ENCODE measurements at regions not wholly inside any gene's neighbourhood (a gene's known extent, or its start where the extent isn't known, plus 50 kb on each side); places are given as distances from the start of the nearest gene placed in this dataset.

DNA sequence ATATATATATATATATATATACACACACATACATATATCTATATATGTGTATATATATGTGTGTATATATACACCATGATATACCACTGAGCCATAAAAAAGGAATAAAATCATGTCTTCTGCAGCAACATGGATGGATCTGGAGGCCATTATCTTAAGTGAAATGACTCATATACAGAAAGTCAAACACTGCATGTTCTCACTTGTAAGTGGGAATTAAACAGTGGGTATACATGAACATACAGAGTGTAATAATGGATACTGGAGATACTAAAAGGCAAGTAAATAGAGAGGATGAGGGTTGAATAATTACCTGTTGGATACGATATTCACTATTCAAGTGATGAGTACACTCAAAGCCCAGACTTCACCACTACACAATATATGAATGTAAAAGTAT is 332.6 kb downstream of the SLITRK1 start:
- H2AK5ac ChIP-seq (ENCODE audit: low read depth, low read length): no peak overlapping the region
- H3K4ac ChIP-seq (ENCODE audit: low read depth, low read length): no peak overlapping the region
- H2BK15ac ChIP-seq (ENCODE audit: low read depth, low read length): no peak overlapping the region
- H4K8ac ChIP-seq (ENCODE audit: low read depth in 2 of 2, low read length in 2 of 2): no peak overlapping the region
- no peak overlapping the region for H2AFZ ChIP-seq (replicated peaks; ENCODE audit: low read length, poor library complexity)
- ATAC-seq (ENCODE audit: low read depth): no peak
- no TSS peak for BruUV-seq (replicated peaks)
- no peak overlapping the region for H4K91ac ChIP-seq (ENCODE audit: insufficient read depth, low read depth, low read length)
- no peaks in the 10 kb centered on the region for H4K20me1 ChIP-seq (ENCODE audit: insufficient read depth, low read length)
- no peaks in the 10 kb centered on the region for H3K4me1 ChIP-seq (ENCODE audit: control insufficient read depth, insufficient read depth, low read length)
- no CpG with 5 or more reads among the region's 1 CpG for WGBS, 2 experiments (ENCODE audit: extremely low coverage in 2 of 2, insufficient read length in 1 of 2)
- H3K9me1 ChIP-seq (ENCODE audit: insufficient read depth, low read length): no peaks in the 10 kb centered on the region
- H4K5ac ChIP-seq (ENCODE audit: low read depth, low read length): no peak overlapping the region
- no peak overlapping the region for H3K4me2 ChIP-seq (ENCODE audit: low read depth, low read length)
- H3K23ac ChIP-seq (ENCODE audit: low read depth, low read length): no peak overlapping the region
- H3K4me3 ChIP-seq (ENCODE audit: insufficient read depth, low read depth, low read length): no peak overlapping the region
- no peak overlapping the region for H3K56ac ChIP-seq (ENCODE audit: extremely low read depth, insufficient read depth, low read length)
- no peak overlapping the region for H3K27ac ChIP-seq (ENCODE audit: insufficient read depth, low read length)
- DNase-seq: no peak
- in situ Hi-C loops (cut with MboI; ENCODE audit: low sequenced_read_pairs): no loop called here
- H2BK120ac ChIP-seq (ENCODE audit: low read depth, low read length): no peak overlapping the region
- no peaks in the 10 kb centered on the region for H3K79me1 ChIP-seq (ENCODE audit: low read depth in 1 of 2, low read length in 2 of 2)
- no peaks in the 10 kb centered on the region for H3K27me3 ChIP-seq (ENCODE audit: control insufficient read depth, insufficient read depth, low read length)
- H3K36me3 ChIP-seq (ENCODE audit: control insufficient read depth, insufficient read depth, low read length): no peaks in the 10 kb centered on the region
- dilution Hi-C loops (cut with HindIII; ENCODE audit: low sequenced_read_pairs, unreplicated experiment): no loop called here
- TF ChIP-seq MAFK (IDR thresholded peaks at IDR 0.05; ENCODE audit: low read depth, low read length) (no peak), RCOR1 (IDR thresholded peaks at IDR 0.05; ENCODE audit: insufficient replicate concordance, low read length) (no peak), RFX5 (IDR thresholded peaks at IDR 0.05; ENCODE audit: low read depth, low read length) (no peak), CHD1 (IDR thresholded peaks at IDR 0.05; ENCODE audit: low read depth, low read length) (no peak), MXI1 (IDR thresholded peaks at IDR 0.05; ENCODE audit: borderline replicate concordance, low read depth, low read length) (no peak), SMC3 (IDR thresholded peaks at IDR 0.05; ENCODE audit: low read depth, low read length) (no peak), POLR2A (IDR thresholded peaks at IDR 0.05; ENCODE audit: low read depth, low read length) (no peak), MAZ (IDR thresholded peaks at IDR 0.05; ENCODE audit: borderline replicate concordance, low read depth, low read length) (no peak), BHLHE40 (IDR thresholded peaks at IDR 0.05; ENCODE audit: low read depth, low read length) (no peak), CEBPB (IDR thresholded peaks at IDR 0.05; ENCODE audit: low read depth, low read length) (no peak), RAD21 (IDR thresholded peaks at IDR 0.05; ENCODE audit: low read length) (no peak), NFE2L2 (IDR thresholded peaks at IDR 0.05; ENCODE audit: low read depth, low read length) (no peak), FOS (IDR thresholded peaks at IDR 0.05; ENCODE audit: low read depth, low read length) (no peak)
- TF ChIP-seq, protein P1, sequence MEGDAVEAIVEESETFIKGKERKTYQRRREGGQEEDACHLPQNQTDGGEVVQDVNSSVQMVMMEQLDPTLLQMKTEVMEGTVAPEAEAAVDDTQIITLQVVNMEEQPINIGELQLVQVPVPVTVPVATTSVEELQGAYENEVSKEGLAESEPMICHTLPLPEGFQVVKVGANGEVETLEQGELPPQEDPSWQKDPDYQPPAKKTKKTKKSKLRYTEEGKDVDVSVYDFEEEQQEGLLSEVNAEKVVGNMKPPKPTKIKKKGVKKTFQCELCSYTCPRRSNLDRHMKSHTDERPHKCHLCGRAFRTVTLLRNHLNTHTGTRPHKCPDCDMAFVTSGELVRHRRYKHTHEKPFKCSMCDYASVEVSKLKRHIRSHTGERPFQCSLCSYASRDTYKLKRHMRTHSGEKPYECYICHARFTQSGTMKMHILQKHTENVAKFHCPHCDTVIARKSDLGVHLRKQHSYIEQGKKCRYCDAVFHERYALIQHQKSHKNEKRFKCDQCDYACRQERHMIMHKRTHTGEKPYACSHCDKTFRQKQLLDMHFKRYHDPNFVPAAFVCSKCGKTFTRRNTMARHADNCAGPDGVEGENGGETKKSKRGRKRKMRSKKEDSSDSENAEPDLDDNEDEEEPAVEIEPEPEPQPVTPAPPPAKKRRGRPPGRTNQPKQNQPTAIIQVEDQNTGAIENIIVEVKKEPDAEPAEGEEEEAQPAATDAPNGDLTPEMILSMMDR (conservative IDR thresholded peaks at IDR 0.05; ENCODE audit: low read depth, low read length): no peak
- TF ChIP-seq, protein P2, sequence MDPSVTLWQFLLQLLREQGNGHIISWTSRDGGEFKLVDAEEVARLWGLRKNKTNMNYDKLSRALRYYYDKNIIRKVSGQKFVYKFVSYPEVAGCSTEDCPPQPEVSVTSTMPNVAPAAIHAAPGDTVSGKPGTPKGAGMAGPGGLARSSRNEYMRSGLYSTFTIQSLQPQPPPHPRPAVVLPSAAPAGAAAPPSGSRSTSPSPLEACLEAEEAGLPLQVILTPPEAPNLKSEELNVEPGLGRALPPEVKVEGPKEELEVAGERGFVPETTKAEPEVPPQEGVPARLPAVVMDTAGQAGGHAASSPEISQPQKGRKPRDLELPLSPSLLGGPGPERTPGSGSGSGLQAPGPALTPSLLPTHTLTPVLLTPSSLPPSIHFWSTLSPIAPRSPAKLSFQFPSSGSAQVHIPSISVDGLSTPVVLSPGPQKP (IDR thresholded peaks at IDR 0.05; ENCODE audit: borderline replicate concordance, low read depth, low read length): no peak
- TF ChIP-seq, protein P3, sequence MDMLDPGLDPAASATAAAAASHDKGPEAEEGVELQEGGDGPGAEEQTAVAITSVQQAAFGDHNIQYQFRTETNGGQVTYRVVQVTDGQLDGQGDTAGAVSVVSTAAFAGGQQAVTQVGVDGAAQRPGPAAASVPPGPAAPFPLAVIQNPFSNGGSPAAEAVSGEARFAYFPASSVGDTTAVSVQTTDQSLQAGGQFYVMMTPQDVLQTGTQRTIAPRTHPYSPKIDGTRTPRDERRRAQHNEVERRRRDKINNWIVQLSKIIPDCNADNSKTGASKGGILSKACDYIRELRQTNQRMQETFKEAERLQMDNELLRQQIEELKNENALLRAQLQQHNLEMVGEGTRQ (IDR thresholded peaks at IDR 0.05; ENCODE audit: low read depth, low read length): no peak
- ChIA-PET POLR2A (ENCODE audit: unreplicated experiment) (no interaction called here), CTCF (no interaction called here)
- H3K18ac ChIP-seq (ENCODE audit: low read depth, low read length): no peak overlapping the region
- intact Hi-C loops (cut with micrococcal nuclease): no loop called here
- no peak overlapping the region for H2BK20ac ChIP-seq (ENCODE audit: low read depth, low read length)
- H3K9ac ChIP-seq (ENCODE audit: low read depth, low read length): no peak overlapping the region
- H2BK5ac ChIP-seq (ENCODE audit: low read depth, low read length, poor library complexity, severe bottlenecking): no peak overlapping the region
- no peak overlapping the region for H3K14ac ChIP-seq (replicated peaks; ENCODE audit: low read depth, low read length)
- H3K9me3 ChIP-seq (ENCODE audit: control insufficient read depth, insufficient read depth, low read length): no peaks in the 10 kb centered on the region
- no peak overlapping the region for H2AK9ac ChIP-seq (replicated peaks; ENCODE audit: low read depth, low read length, poor library complexity)

All from IMR-90 (cell line).